AG04449 (cell line): ENCODE measurements at regions not wholly inside any gene's neighbourhood (a gene's known extent, or its start where the extent isn't known, plus 50 kb on each side); places are given as distances from the start of the nearest gene placed in this dataset.
"Not testable (repeated sequence)": the region's sequence is repeated elsewhere in the genome, so short reads cannot be mapped to it uniquely, and the experiment has no call there.

ENCODE experiments used
- CTCF ChIA-PET: fragments of 350-600 bp; formaldehyde crosslinking; extraction: SDS; loops from one replicate; lab custom pipeline; 2021; ENCODE audit warnings: antibody characterized with exemption; lab: Yijun Ruan, JAX
- POLR2A ChIA-PET: fragments of 400-600, 350-600 bp; formaldehyde crosslinking; extraction: SDS; loops from one replicate; lab custom pipeline; 2020; ENCODE audit warnings: antibody characterized with exemption, inconsistent platforms; lab: Yijun Ruan, JAX
- DNase-seq: peaks from one replicate; pipeline ENCODE4 v3.0.0-alpha.2; 2010; ENCODE audit warnings: low read depth, low spot score
- H3K4me3 ChIP-seq: 2 replicates; pipeline ENCODE4 v1.5.1; 2011; ENCODE audit warnings: low read depth, mild to moderate bottlenecking, control low read depth, low read length
- TF ChIP-seq, protein P1 (sequence below): IDR thresholded peaks from one replicate; pipeline ENCODE4 v1.5.1; 2011; ENCODE audit warnings: mild to moderate bottlenecking, moderate library complexity, low read length, control low read depth, inconsistent platforms; ENCODE audit not compliant: insufficient read depth; ENCODE audit errors: missing control alignments

DNA sequence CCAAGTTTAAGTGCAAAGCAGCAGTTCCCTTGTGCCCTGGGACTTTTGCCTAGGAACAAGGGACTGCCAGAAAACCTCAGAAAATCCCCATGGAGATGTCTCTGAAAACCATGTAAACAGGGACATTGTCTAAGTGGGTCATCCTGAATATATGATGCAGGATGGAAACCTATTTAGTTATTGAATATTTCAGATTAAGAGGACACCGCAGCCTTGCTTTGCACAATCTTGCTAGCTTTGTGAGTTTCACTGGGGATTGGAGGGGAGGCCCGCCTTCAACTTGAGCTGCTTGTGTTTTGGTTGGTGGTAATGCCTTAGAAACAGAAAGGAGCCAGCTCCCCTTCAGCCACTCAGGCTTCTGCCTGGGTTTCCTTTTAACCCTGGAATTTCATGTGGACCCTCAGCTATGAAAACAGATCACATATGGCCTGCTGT is 112.8 kb downstream of the C9orf152 start:
- no peak for DNase-seq
- ChIA-PET CTCF (interaction anchor here (1.0 to 1.7 kb wide), 2 partner anchors 11 to 192 kb away, joined by 3 to 4 read pairs; no protein-coding TSS in a partner anchor), POLR2A (no interaction called here)
- TF ChIP-seq, protein P1, sequence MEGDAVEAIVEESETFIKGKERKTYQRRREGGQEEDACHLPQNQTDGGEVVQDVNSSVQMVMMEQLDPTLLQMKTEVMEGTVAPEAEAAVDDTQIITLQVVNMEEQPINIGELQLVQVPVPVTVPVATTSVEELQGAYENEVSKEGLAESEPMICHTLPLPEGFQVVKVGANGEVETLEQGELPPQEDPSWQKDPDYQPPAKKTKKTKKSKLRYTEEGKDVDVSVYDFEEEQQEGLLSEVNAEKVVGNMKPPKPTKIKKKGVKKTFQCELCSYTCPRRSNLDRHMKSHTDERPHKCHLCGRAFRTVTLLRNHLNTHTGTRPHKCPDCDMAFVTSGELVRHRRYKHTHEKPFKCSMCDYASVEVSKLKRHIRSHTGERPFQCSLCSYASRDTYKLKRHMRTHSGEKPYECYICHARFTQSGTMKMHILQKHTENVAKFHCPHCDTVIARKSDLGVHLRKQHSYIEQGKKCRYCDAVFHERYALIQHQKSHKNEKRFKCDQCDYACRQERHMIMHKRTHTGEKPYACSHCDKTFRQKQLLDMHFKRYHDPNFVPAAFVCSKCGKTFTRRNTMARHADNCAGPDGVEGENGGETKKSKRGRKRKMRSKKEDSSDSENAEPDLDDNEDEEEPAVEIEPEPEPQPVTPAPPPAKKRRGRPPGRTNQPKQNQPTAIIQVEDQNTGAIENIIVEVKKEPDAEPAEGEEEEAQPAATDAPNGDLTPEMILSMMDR, result no peak
- H3K4me3 ChIP-seq, result no peak overlapping the region

DNA sequence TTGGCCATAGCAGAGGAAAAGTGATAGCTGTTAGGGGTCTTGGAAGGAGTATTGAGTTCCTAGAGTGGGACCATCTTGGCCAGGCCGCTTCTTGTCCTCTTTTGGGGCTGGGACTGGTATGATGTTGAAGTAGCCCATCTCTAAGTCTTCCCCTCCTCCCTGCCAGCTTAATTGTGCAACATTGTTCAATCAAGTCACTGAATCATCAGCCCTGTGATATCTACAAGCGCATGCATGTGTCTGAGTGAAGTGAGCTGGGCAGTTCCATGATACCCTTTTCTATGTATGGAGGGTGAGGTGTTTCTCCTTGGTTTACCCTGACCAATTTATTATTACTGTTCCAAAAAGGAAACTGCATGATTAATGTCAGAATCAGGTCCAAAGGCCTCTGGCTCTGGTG is 112.2 kb downstream of the C9orf152 start:
- POLR2A ChIA-PET, result interaction anchor here (0.6 kb wide), 1 partner anchor 45 kb away, joined by 3 read pairs; no protein-coding TSS in a partner anchor
- no peak for DNase-seq
- H3K4me3 ChIP-seq, result no peak overlapping the region
- CTCF ChIA-PET, result interaction anchor here (1.7 kb wide), 1 partner anchor 192 kb away, joined by 4 read pairs; no protein-coding TSS in a partner anchor
- TF ChIP-seq, protein P1, result no peak

DNA sequence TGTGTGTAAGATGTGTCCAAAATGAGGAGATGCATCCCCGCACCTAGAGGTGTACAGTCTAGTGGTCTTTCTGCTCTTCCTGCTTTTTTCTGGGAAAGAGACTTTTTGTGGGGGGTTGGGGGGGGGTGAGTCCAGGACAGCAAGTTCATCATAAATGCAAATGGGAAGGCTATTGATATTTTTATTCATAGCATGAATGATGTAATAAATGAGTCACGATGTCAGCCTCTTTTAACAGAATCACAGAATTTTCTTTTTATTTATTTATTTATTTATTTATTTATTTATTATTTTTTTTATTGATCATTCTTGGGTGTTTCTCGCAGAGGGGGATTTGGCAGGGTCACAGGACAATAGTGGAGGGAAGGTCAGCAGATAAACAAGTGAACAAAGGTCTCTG is 111.3 kb downstream of the C9orf152 start:
- DNase-seq, H3K4me3 ChIP-seq, CTCF ChIA-PET, POLR2A ChIA-PET: not testable (repeated sequence)

DNA sequence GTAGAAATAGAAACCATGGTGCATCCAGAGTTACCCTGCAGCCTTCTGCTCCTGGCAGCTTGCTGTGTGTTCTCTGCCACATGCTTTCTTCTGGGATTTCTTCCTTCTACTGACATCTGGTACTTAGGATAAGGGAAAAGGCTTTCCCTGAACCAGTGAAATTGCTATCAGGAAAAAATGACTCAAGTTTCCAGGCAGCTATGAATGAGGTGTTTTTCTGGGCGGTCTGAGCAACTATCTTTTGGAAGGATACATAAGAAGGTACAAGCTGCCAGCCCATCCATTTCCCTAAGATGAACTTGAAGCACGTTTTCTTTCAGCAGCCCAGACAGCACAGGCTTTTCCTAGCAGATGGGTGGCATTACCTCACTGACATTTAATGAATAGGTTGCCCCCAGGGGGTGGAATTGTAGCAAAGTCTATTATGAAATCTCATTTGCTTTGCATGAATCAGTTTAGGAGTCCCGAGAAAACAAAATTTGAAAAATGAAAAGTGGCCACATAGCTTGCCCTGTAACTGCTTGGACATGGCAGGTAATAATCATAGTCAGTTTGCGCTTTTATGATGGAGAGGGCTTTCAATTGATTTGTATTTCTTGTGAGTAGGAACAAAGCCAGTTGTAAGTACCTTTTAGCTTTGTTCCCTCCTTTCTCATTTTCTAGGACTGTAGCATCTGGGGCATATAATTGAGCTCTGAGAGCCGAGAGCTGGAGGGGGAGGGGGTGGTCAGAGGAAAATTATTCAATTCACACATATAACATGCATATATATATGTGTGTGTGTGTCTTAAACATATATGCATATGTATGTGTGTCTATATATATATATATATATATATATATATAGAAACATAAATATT is 108.5 kb downstream of the C9orf152 start:
- ChIA-PET CTCF (interaction anchor here (1.0 to 1.7 kb wide), 4 partner anchors 9 to 197 kb away, joined by 3 to 5 read pairs (median 3); no protein-coding TSS in a partner anchor), POLR2A (no interaction called here)
- no peak overlapping the region for H3K4me3 ChIP-seq
- TF ChIP-seq, protein P1, result no peak
- no peak for DNase-seq

DNA sequence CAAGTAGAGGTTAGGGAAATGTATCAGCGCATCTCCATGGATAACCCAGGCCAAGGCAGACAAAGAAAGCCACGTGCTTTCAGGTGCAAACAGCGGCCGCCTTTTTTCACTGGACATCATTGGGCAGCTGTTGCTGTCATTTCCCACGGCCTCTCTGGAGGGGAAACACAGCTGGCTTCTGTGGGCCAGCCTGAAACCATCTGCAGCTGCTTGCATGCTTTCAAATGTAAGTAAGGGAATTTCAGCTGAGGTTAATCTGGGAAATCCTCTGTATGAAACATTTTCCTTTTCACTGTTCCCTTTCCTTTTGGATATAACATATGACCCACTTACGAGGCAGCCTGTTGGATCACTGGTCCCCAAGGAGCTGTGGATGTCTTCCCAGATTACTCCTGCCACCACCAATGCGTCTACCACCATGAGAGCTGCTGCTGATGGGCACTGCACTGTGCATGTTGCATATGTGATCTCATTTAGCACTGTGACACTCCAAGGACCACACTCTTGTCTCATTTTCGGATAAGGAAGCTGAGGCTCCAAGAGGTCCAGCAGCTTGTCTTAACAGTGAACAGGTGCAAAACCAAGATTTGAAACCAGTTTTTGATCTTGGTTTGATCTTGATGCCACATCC is 106.3 kb downstream of the C9orf152 start:
- DNase-seq, result no peak
- ChIA-PET POLR2A (no interaction called here), CTCF (no interaction called here)
- no peak overlapping the region for H3K4me3 ChIP-seq
- TF ChIP-seq, protein P1, result no peak

DNA sequence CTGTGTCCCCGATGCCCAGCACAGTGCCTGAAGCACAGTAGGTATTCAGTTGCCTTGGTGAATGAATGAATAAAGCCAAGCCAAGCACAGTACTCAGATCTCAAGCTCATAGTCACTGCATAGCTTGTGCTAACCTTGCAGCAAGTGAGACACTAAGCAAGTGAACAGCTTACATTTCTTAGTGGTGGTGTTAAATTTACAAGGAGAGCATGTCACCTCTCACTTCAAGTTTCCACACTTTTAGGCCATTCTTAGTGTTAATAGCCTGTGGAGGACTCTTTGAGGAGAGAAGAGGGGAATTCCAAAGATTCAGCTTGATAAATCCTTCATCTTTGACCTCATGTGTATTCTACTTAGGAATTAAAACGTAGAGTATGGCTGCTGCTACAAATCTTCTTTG is 104.7 kb downstream of the C9orf152 start:
- ChIA-PET POLR2A (interaction anchor here (0.7 kb wide), 1 partner anchor 12 kb away, joined by 3 read pairs; no protein-coding TSS in a partner anchor), CTCF (interaction anchor here (0.8 kb wide), 1 partner anchor 13 kb away, joined by 3 read pairs; no protein-coding TSS in a partner anchor)
- no peak overlapping the region for H3K4me3 ChIP-seq
- TF ChIP-seq, protein P1, result no peak
- DNase-seq, result no peak
